Neural cell (in vitro differentiated cells): ENCODE measurements at regions not wholly inside any gene's neighbourhood (a gene's known extent, or its start where the extent isn't known, plus 50 kb on each side); places are given as distances from the start of the nearest gene placed in this dataset.

Experiments
- CTCF ChIP-seq: fragments of 450-650 bp; IDR thresholded peaks from 2 replicates; pipeline ENCODE4 v1.5.1; 2014; ENCODE audit warnings: antibody characterized with exemption, mild to moderate bottlenecking, moderate library complexity; ENCODE audit not compliant: poor library complexity, severe bottlenecking
- EP300 ChIP-seq: fragments of 450-650 bp; conservative IDR thresholded peaks from 2 replicates; pipeline ENCODE4 v1.6.1; 2014; ENCODE audit warnings: antibody characterized with exemption, mild to moderate bottlenecking, moderate library complexity; ENCODE audit not compliant: poor library complexity, severe bottlenecking
- EZH2 ChIP-seq: fragments of 200-600, 300-800 bp; shearing (Covaris generic), sonication (generic); IDR thresholded peaks from 2 replicates; pipeline ENCODE4 v1.6.1; 2014; ENCODE audit warnings: antibody characterized with exemption, low read length, borderline replicate concordance, mild to moderate bottlenecking; ENCODE audit not compliant: insufficient read depth, poor library complexity, severe bottlenecking
- POLR2AphosphoS5 ChIP-seq: IDR thresholded peaks from 2 replicates; pipeline ENCODE4 v1.6.1; 2012
- RAD21 ChIP-seq: fragments of 450-650 bp; conservative IDR thresholded peaks from 2 replicates; pipeline ENCODE4 v1.6.1; 2014; ENCODE audit warnings: antibody characterized with exemption, mild to moderate bottlenecking, moderate library complexity
- REST ChIP-seq: IDR thresholded peaks from 2 replicates; pipeline ENCODE4 v1.6.1; 2012; ENCODE audit warnings: borderline replicate concordance
- SMC3 ChIP-seq: fragments of 450-650 bp; conservative IDR thresholded peaks from 2 replicates; pipeline ENCODE4 v1.6.1; 2014; ENCODE audit warnings: antibody characterized with exemption, mild to moderate bottlenecking, moderate library complexity; ENCODE audit not compliant: poor library complexity
- TAF1 ChIP-seq: IDR thresholded peaks from 2 replicates; pipeline ENCODE4 v1.6.1; 2012; ENCODE audit warnings: low read depth

- TF ChIP-seq POLR2AphosphoS5 (no peak), EP300 (no peak), EZH2 (no peak), CTCF (no peak), SMC3 (no peak), RAD21 (no peak), TAF1 (no peak), REST (no peak)
Measured at GRCh38 chr11:82606738-82607137, 126.9 kb downstream of the FAM181B start.
